Mucosa of rectum (tissue), 2 donors: ENCODE measurements at regions not wholly inside any gene's neighbourhood (a gene's known extent, or its start where the extent isn't known, plus 50 kb on each side); places are given as distances from the start of the nearest gene placed in this dataset.
"Not testable (repeated sequence)": the region's sequence is repeated elsewhere in the genome, so short reads cannot be mapped to it uniquely, and the experiment has no call there.

Source experiments
- H3K27ac ChIP-seq, 2 donors: one replicate each; pipeline ENCODE4 v1.7.0; 2013; ENCODE audit warnings: inconsistent platforms in 2 of 2, low read depth in 2 of 2, low read length in 2 of 2
- H3K27me3 ChIP-seq, 2 donors: one replicate each; pipeline ENCODE4 v1.7.0; 2013; ENCODE audit warnings: low read length in 2 of 2; ENCODE audit not compliant: control insufficient read depth in 2 of 2, insufficient read depth in 2 of 2
- H3K36me3 ChIP-seq, 2 donors: one replicate each; pipeline ENCODE4 v1.7.0; 2013; ENCODE audit warnings: low read length in 2 of 2; ENCODE audit not compliant: control insufficient read depth in 2 of 2, insufficient read depth in 2 of 2
- H3K4me1 ChIP-seq, 2 donors: one replicate each; pipeline ENCODE4 v1.7.0; 2013; ENCODE audit warnings: low read length in 2 of 2, mild to moderate bottlenecking in 1 of 2; ENCODE audit not compliant: control insufficient read depth in 2 of 2, insufficient read depth in 2 of 2
- H3K4me3 ChIP-seq, 2 donors: one replicate each; pipeline ENCODE4 v1.7.0; 2013; ENCODE audit warnings: low read length in 2 of 2
- H3K9ac ChIP-seq, 2 donors: one replicate each; pipeline ENCODE4 v1.7.0; 2013; ENCODE audit warnings: low read length in 2 of 2, low read depth in 1 of 2, mild to moderate bottlenecking in 1 of 2
- H3K9me3 ChIP-seq, 2 donors: one replicate each; pipeline ENCODE4 v1.7.0; 2013; ENCODE audit warnings: low read length in 2 of 2; ENCODE audit not compliant: control insufficient read depth in 2 of 2
- donor health status: healthy.
- donor health status: Normal muscosa, but diverticular disease.

GRCh38 chrX:128846385-128846784 lies 676.9 kb downstream of the SMARCA1 start:
- H3K4me3 ChIP-seq, result no peak overlapping the region
- peaks cover 0 to 2% of the 10 kb centered on the region in 2 donors for H3K4me1 ChIP-seq
- H3K9ac ChIP-seq, result no peak overlapping the region
- H3K27ac ChIP-seq, result no peak overlapping the region
- no peaks in the 10 kb centered on the region for H3K36me3 ChIP-seq
- peaks cover 0 to 3% of the 10 kb centered on the region in 2 donors for H3K9me3 ChIP-seq
- no peaks in the 10 kb centered on the region for H3K27me3 ChIP-seq

- Histone ChIP-seq H3K9ac (no peak overlapping the region), H3K9me3 (no peaks in the 10 kb centered on the region)
Measured at GRCh38 chrX:128818690-128819089, 704.6 kb downstream of the SMARCA1 start.

GRCh38 chrX:128816919-128817318 lies 706.4 kb downstream of the SMARCA1 start:
- Histone ChIP-seq H3K36me3 (no peaks in the 10 kb centered on the region), H3K9me3 (no peaks in the 10 kb centered on the region), H3K4me3 (no peak overlapping the region), H3K4me1 (no peaks in the 10 kb centered on the region), H3K27ac (no peak overlapping the region), H3K9ac (no peak overlapping the region), H3K27me3 (no peaks in the 10 kb centered on the region)

More at GRCh38 chrX:128818690-128819089, 704.6 kb downstream of the SMARCA1 start:
- Histone ChIP-seq H3K27me3 (no peaks in the 10 kb centered on the region), H3K36me3 (no peaks in the 10 kb centered on the region), H3K4me3 (no peak overlapping the region), H3K27ac (no peak overlapping the region), H3K4me1 (no peaks in the 10 kb centered on the region)

- H3K4me3 ChIP-seq, result no peak overlapping the region
- no peaks in the 10 kb centered on the region for H3K9me3 ChIP-seq
- no peaks in the 10 kb centered on the region for H3K36me3 ChIP-seq
- H3K27ac ChIP-seq, result no peak overlapping the region
- no peak overlapping the region for H3K9ac ChIP-seq
- H3K4me1 ChIP-seq, result no peaks in the 10 kb centered on the region
- no peaks in the 10 kb centered on the region for H3K27me3 ChIP-seq
Measured at GRCh38 chrX:128807367-128807766, 715.9 kb downstream of the SMARCA1 start.

GRCh38 chrX:128805236-128805635 lies 718.1 kb downstream of the SMARCA1 start:
- no peaks in the 10 kb centered on the region for H3K36me3 ChIP-seq
- H3K9ac ChIP-seq, result no peak overlapping the region
- H3K27me3 ChIP-seq, result no peaks in the 10 kb centered on the region
- H3K4me3 ChIP-seq, result no peak overlapping the region
- no peaks in the 10 kb centered on the region for H3K9me3 ChIP-seq
- H3K27ac ChIP-seq, result no peak overlapping the region
- no peaks in the 10 kb centered on the region for H3K4me1 ChIP-seq

GRCh38 chrX:128804828-128805227 lies 718.5 kb downstream of the SMARCA1 start:
- Histone ChIP-seq H3K9me3 (no peaks in the 10 kb centered on the region), H3K27me3 (no peaks in the 10 kb centered on the region), H3K9ac (no peak overlapping the region), H3K4me1 (no peaks in the 10 kb centered on the region), H3K27ac (no peak overlapping the region), H3K4me3 (peak overlapping the region in 1 of 2 donors; percentile 21), H3K36me3 (no peaks in the 10 kb centered on the region)

- H3K27me3 ChIP-seq, result no peaks in the 10 kb centered on the region
- no peak overlapping the region for H3K27ac ChIP-seq
- no peak overlapping the region for H3K9ac ChIP-seq
- H3K4me1 ChIP-seq, result peaks cover 0 to 3% of the 10 kb centered on the region in 2 donors
- H3K4me3 ChIP-seq, result no peak overlapping the region
- H3K9me3 ChIP-seq, result no peaks in the 10 kb centered on the region
- no peaks in the 10 kb centered on the region for H3K36me3 ChIP-seq
Measured at GRCh38 chrX:128800138-128800537, 723.2 kb downstream of the SMARCA1 start.

GRCh38 chrX:128783139-128783538 lies 730.9 kb upstream of the ACTRT1 start:
- H3K9ac ChIP-seq, H3K4me3 ChIP-seq, H3K9me3 ChIP-seq, H3K27me3 ChIP-seq, H3K36me3 ChIP-seq, H3K4me1 ChIP-seq, H3K27ac ChIP-seq: not testable (repeated sequence)

- Histone ChIP-seq H3K4me1 (no peaks in the 10 kb centered on the region), H3K4me3 (no peak overlapping the region), H3K9me3 (no peaks in the 10 kb centered on the region), H3K27me3 (no peaks in the 10 kb centered on the region), H3K9ac (no peak overlapping the region), H3K36me3 (no peaks in the 10 kb centered on the region), H3K27ac (no peak overlapping the region)
Measured at GRCh38 chrX:128781506-128781905, 729.3 kb upstream of the ACTRT1 start.

GRCh38 chrX:128780934-128781333 lies 728.7 kb upstream of the ACTRT1 start:
- Histone ChIP-seq H3K4me3 (no peak overlapping the region), H3K4me1 (no peaks in the 10 kb centered on the region), H3K27ac (no peak overlapping the region), H3K9ac (no peak overlapping the region), H3K9me3 (no peaks in the 10 kb centered on the region), H3K36me3 (no peaks in the 10 kb centered on the region), H3K27me3 (no peaks in the 10 kb centered on the region)

- Histone ChIP-seq H3K27ac (no peak overlapping the region), H3K36me3 (no peaks in the 10 kb centered on the region), H3K4me1 (no peaks in the 10 kb centered on the region), H3K4me3 (no peak overlapping the region), H3K9me3 (no peaks in the 10 kb centered on the region), H3K27me3 (no peaks in the 10 kb centered on the region), H3K9ac (no peak overlapping the region)
Measured at GRCh38 chrX:128769495-128769894, 717.3 kb upstream of the ACTRT1 start.
